ENCODE measurements at regions not wholly inside any gene's neighbourhood (a gene's known extent, or its start where the extent isn't known, plus 50 kb on each side); places are given as distances from the start of the nearest gene placed in this dataset.

DNA sequence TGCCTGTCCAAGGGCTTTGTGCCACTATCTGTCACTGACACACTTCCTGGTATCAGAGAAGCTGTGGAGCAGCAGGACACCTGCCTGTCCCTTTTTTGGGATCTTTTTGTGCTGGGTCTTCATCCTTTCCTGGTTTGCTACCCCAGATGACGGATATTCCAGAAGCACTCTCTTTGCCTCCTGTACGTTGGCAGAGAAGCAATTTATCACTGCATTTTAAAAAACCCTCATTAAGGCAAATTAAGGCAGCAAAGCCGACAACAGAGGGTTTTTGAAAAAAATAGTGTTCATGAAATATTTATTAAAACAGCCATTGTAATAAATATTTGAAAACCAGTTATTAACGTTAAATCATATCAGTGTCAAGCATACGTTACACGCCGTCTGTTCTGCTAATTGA lies 209.6 kb upstream of the NTM start:
- TF ChIP-seq EZH2 (IDR thresholded peaks at IDR 0.05) (no peak), POLR2AphosphoS5 (IDR thresholded peaks at IDR 0.05; ENCODE audit: borderline replicate concordance, low read depth, low read length) (no peak)
